PC-9 (cell line): ENCODE measurements at regions not wholly inside any gene's neighbourhood (a gene's known extent, or its start where the extent isn't known, plus 50 kb on each side); places are given as distances from the start of the nearest gene placed in this dataset.

ENCODE experiments used
- BruUV-seq: library from RNA; stranded (reverse); fragments of 400-500 nt; replicated peaks from 2 replicates; lab custom pipeline; 2021; lab: Mats Ljungman, UMichigan
- CTCF ChIA-PET: fragments of 300-600 bp; sonication (Branson Sonifier 250); formaldehyde crosslinking; loops from one replicate; lab custom pipeline; 2022; ENCODE audit warnings: antibody characterized with exemption; lab: Charles Lee
- POLR2A ChIA-PET: fragments of 300-600 bp; sonication (Branson Sonifier 250); formaldehyde crosslinking; loops from one replicate; lab custom pipeline; 2022; ENCODE audit warnings: antibody characterized with exemption; ENCODE audit not compliant: unreplicated experiment; lab: Charles Lee
- DNase-seq, 2 experiments: peaks; one replicate each; pipeline versions ENCODE4 v3.0.0 to v3.0.0-alpha.2; 2015 to 2022; ENCODE audit warnings: mixed read lengths in 1 of 2
- H2AFZ ChIP-seq: fragments of 200-600 bp; sonication (generic); 2 replicates; pipeline ENCODE4 v1.8.1; 2017; ENCODE audit warnings: antibody characterized with exemption
- H3F3A ChIP-seq: fragments of 200-600 bp; sonication (generic); 2 replicates; pipeline ENCODE4 v1.8.1; 2017; ENCODE audit warnings: antibody characterized with exemption, mild to moderate bottlenecking, low read depth; ENCODE audit not compliant: insufficient read depth
- H3K27ac ChIP-seq: fragments of 200-600 bp; sonication (generic); 2 replicates; pipeline ENCODE4 v1.6.1; 2016; ENCODE audit warnings: mixed run types
- H3K27me3 ChIP-seq: fragments of 200-600 bp; sonication (generic); 2 replicates; pipeline ENCODE4 v1.6.1; 2016; ENCODE audit warnings: low read depth, mixed run types; ENCODE audit not compliant: insufficient read depth
- H3K36me3 ChIP-seq: fragments of 200-600 bp; sonication (generic); 2 replicates; pipeline ENCODE4 v1.6.1; 2016; ENCODE audit warnings: low read depth, mixed run types
- H3K4me1 ChIP-seq: fragments of 200-600 bp; sonication (generic); replicated peaks from 2 replicates; pipeline ENCODE4 v1.6.1; 2016; ENCODE audit warnings: mixed run types; ENCODE audit not compliant: insufficient read depth
- H3K4me2 ChIP-seq: fragments of 200-600 bp; sonication (generic); 2 replicates; pipeline ENCODE4 v1.6.1; 2017; ENCODE audit warnings: mixed run types
- H3K4me3 ChIP-seq: fragments of 200-600 bp; sonication (generic); 2 replicates; pipeline ENCODE4 v1.6.1; 2016; ENCODE audit warnings: mixed run types
- H3K79me2 ChIP-seq: fragments of 200-600 bp; sonication (generic); 2 replicates; pipeline ENCODE4 v1.6.1; 2017; ENCODE audit warnings: low read depth, mixed run types
- H3K9me2 ChIP-seq: fragments of 200-600 bp; sonication (generic); 2 replicates; pipeline ENCODE4 v1.8.1; 2017; ENCODE audit warnings: mild to moderate bottlenecking; ENCODE audit not compliant: insufficient read depth
- H3K9me3 ChIP-seq: fragments of 200-600 bp; sonication (generic); 2 replicates; pipeline ENCODE4 v1.8.1; 2016; ENCODE audit warnings: low read depth; ENCODE audit not compliant: insufficient read depth
- H4K20me1 ChIP-seq: fragments of 200-600 bp; sonication (generic); 2 replicates; pipeline ENCODE4 v1.8.1; 2017; ENCODE audit not compliant: insufficient read depth
- EZH2 ChIP-seq: fragments of 200-600 bp; sonication (generic); IDR thresholded peaks from 2 replicates; pipeline ENCODE4 v1.8.0; 2017; ENCODE audit warnings: antibody characterized with exemption, low read depth
- intact Hi-C: fragments of 100-400 bp; cut with micrococcal nuclease; formaldehyde crosslinking; loops from one replicate; pipeline ENCODE4 v1.10.0; 2022; ENCODE audit not compliant: unreplicated experiment
- TF ChIP-seq, protein P1 (sequence below): fragments of 200-600 bp; sonication (generic); conservative IDR thresholded peaks from 2 replicates; pipeline ENCODE4 v1.6.1; 2017; ENCODE audit warnings: mixed run types, antibody characterized with exemption, mild to moderate bottlenecking, moderate library complexity

DNA sequence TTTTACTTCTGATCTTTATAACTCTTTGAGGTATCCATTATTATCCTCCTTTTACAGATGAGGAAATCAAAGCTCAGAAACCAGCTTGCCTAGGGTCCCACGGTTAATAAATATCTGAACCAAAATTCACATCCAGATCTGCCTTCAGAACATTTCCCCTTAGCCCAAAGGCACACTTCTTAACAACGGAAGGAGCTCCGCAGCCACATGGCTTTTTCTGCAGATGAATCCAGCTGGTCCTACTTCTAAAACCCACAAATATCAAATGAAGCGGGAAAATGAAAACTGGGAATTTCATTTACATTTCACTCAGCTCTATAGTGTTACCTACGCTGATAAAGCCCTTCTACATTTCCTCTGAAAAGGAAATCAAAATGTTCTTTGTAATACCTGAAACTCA, 357.0 kb upstream of the ID2 start:
- intact Hi-C loops = no loop called here
- ChIA-PET CTCF (no interaction called here), POLR2A (no interaction called here)
- no TSS peak for BruUV-seq
- Histone ChIP-seq H3K4me2 (no peak overlapping the region), H4K20me1 (no peaks in the 10 kb centered on the region), H3K9me3 (no peaks in the 10 kb centered on the region), H3K4me3 (no peak overlapping the region), H3K79me2 (no peaks in the 10 kb centered on the region), H3K36me3 (no peaks in the 10 kb centered on the region), H3K27ac (no peak overlapping the region), H3K9me2 (no peaks in the 10 kb centered on the region), H3K27me3 (peaks cover 70% of the 10 kb centered on the region), H2AFZ (no peak overlapping the region), H3F3A (no peaks in the 10 kb centered on the region), H3K4me1 (no peaks in the 10 kb centered on the region)
- no peak for DNase-seq
- TF ChIP-seq, protein P1, sequence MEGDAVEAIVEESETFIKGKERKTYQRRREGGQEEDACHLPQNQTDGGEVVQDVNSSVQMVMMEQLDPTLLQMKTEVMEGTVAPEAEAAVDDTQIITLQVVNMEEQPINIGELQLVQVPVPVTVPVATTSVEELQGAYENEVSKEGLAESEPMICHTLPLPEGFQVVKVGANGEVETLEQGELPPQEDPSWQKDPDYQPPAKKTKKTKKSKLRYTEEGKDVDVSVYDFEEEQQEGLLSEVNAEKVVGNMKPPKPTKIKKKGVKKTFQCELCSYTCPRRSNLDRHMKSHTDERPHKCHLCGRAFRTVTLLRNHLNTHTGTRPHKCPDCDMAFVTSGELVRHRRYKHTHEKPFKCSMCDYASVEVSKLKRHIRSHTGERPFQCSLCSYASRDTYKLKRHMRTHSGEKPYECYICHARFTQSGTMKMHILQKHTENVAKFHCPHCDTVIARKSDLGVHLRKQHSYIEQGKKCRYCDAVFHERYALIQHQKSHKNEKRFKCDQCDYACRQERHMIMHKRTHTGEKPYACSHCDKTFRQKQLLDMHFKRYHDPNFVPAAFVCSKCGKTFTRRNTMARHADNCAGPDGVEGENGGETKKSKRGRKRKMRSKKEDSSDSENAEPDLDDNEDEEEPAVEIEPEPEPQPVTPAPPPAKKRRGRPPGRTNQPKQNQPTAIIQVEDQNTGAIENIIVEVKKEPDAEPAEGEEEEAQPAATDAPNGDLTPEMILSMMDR = no peak
- no peak for TF ChIP-seq EZH2

DNA sequence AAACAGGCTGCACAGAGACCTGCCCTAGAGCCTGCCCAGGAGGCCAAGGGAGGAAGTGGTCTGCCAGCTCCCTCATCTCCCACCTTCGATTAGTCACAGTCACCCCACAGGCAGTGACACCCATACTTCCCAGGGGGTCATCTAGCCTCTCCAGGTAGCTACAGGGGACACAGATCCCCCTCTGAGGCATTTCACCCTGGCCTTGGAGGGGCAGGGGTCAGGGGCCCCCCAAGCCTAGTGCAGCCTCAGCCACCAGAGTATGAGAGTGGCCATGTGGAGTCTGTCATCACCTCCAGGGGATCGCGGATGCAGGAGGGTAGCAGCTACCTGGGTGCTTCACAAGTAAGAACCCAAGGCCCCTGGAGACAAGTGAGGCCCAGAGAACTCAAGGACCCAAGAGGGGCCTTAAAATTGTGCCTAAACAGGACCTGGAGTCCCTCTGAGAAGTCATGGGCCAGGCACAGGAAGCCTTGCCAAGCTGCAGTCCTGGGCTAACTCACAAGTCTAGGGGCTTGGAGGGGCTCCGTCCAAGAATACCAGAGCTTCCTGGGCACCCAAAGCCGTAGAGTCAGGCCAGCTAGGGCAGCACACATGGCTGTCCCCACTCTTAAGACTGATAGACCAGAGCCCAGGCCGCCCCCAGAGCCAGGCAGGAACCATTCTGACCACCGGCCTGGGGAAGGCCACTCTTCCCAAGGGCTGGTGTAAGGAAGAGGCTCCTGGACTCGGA, 354.3 kb upstream of the ID2 start:
- Histone ChIP-seq H3K4me1 (no peaks in the 10 kb centered on the region), H3K4me3 (no peak overlapping the region), H3K4me2 (no peak overlapping the region), H3K9me2 (no peaks in the 10 kb centered on the region), H2AFZ (no peak overlapping the region), H3K27me3 (peaks cover 89% of the 10 kb centered on the region), H3K27ac (no peak overlapping the region), H3K79me2 (no peaks in the 10 kb centered on the region), H4K20me1 (no peaks in the 10 kb centered on the region), H3F3A (no peaks in the 10 kb centered on the region), H3K9me3 (no peaks in the 10 kb centered on the region), H3K36me3 (no peaks in the 10 kb centered on the region)
- no peak for DNase-seq
- ChIA-PET POLR2A (no interaction called here), CTCF (no interaction called here)
- TF ChIP-seq, protein P1 = no peak
- TF ChIP-seq EZH2 = no peak
- intact Hi-C loops = no loop called here
- no TSS peak for BruUV-seq

DNA sequence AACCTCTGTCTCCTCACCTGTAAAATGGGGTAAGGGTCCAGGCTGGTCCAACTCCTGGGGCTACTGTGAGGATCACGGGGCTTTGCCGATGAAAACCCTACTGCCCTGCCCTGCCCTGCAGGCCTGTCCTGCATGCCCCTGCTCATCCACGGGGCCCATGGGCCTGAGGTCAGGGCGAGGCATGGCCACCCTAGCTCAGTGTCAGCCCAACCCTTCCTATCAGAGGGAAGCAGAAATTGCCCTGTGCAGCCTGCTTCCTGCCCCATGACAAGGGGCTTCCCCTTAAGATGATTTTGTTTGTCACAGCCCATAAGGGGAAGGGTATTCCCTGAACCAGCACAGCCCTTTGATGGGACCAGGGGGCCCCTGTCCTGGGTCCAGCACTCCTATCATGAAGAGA, 353.6 kb upstream of the ID2 start:
- intact Hi-C loops = no loop called here
- DNase-seq = no peak
- Histone ChIP-seq H3K27ac (no peak overlapping the region), H2AFZ (no peak overlapping the region), H3K4me2 (no peak overlapping the region), H3K79me2 (no peaks in the 10 kb centered on the region), H3K27me3 (peaks cover 83% of the 10 kb centered on the region), H3K9me3 (no peaks in the 10 kb centered on the region), H3K9me2 (no peaks in the 10 kb centered on the region), H3K4me3 (no peak overlapping the region), H3F3A (no peaks in the 10 kb centered on the region), H3K4me1 (no peaks in the 10 kb centered on the region), H4K20me1 (no peaks in the 10 kb centered on the region), H3K36me3 (no peaks in the 10 kb centered on the region)
- POLR2A ChIA-PET = no interaction called here
- CTCF ChIA-PET = no interaction called here
- no peak for TF ChIP-seq EZH2
- TF ChIP-seq, protein P1 = no peak
- no TSS peak for BruUV-seq
